HCT116 (cell line): ENCODE measurements at regions not wholly inside any gene's neighbourhood (a gene's known extent, or its start where the extent isn't known, plus 50 kb on each side); places are given as distances from the start of the nearest gene placed in this dataset.

Experiments used
- ATAC-seq: fragments of 200-7000 bp; cut with Tn5 transposase; 2 replicates; pipeline ENCODE4 v1.9.1; 2020; ENCODE audit warnings: mild to moderate bottlenecking, moderate library complexity
- BruUV-seq: library from RNA; stranded (reverse); fragments of 400-500 nt; replicated peaks from 2 replicates; lab custom pipeline; 2021; lab: Mats Ljungman, UMichigan
- CTCF ChIA-PET: fragments of 300-600 bp; sonication (Branson Sonifier 250); formaldehyde crosslinking; loops from one replicate; lab custom pipeline; 2021; ENCODE audit warnings: antibody characterized with exemption; lab: Charles Lee
- POLR2A ChIA-PET: fragments of 300-600, 350-600 bp; sonication (Branson Sonifier 250); formaldehyde crosslinking; loops from one replicate; lab custom pipeline; 2021; ENCODE audit warnings: antibody characterized with exemption; lab: Charles Lee
- RAD21 ChIA-PET, 2 experiments: fragments of 300-600 bp; sonication (Branson Sonifier 250); formaldehyde crosslinking; loops; one replicate each; lab custom pipeline; 2023; ENCODE audit warnings: low total read pairs in 2 of 2; ENCODE audit not compliant: uncharacterized antibody in 2 of 2, unreplicated experiment in 2 of 2, low non-redundant PET in 1 of 2; lab: Charles Lee
- DNase-seq: peaks from one replicate; pipeline ENCODE4 v3.0.0-alpha.2; 2010; ENCODE audit warnings: low read depth, low spot score
- H2AFZ ChIP-seq: fragments of 200-600 bp; shearing (Covaris generic), sonication (generic); 2 replicates; pipeline ENCODE4 v1.6.1; 2017; ENCODE audit warnings: low read depth, mixed run types, mixed read lengths, antibody characterized with exemption, low read length; ENCODE audit not compliant: poor library complexity, severe bottlenecking
- H3K27ac ChIP-seq: 2 replicates; pipeline ENCODE4 v1.5.1; 2012; ENCODE audit warnings: low read depth, low read length
- H3K27me3 ChIP-seq: fragments of 200-600 bp; sonication (generic); 2 replicates; pipeline ENCODE4 v1.6.1; 2016; ENCODE audit warnings: mixed run types, low read length, mixed read lengths; ENCODE audit not compliant: insufficient read depth
- H3K36me3 ChIP-seq, 2 experiments: fragments of 200-500 bp in 1 of 2; fragments of 200-600 bp in 1 of 2; sonication (Bioruptor generic) in 1 of 2; sonication (generic) in 1 of 2; 2 replicates each; pipeline versions ENCODE4 v1.5.1 to v1.6.1; 2014 to 2016; ENCODE audit warnings: low read length in 2 of 2, inconsistent platforms in 1 of 2, mixed read lengths in 1 of 2, mixed run types in 1 of 2; ENCODE audit not compliant: insufficient read depth in 2 of 2, control insufficient read depth in 1 of 2
- H3K4me1 ChIP-seq, 2 experiments: fragments of 200-600 bp in 1 of 2; sonication (generic) in 1 of 2; 2 replicates each; pipeline versions ENCODE4 v1.5.1 to v1.6.1; 2012 to 2017; ENCODE audit warnings: low read length in 2 of 2, inconsistent platforms in 1 of 2, mild to moderate bottlenecking in 1 of 2, mixed read lengths in 1 of 2, mixed run types in 1 of 2, moderate library complexity in 1 of 2; ENCODE audit not compliant: insufficient read depth in 2 of 2, control insufficient read depth in 1 of 2
- H3K4me2 ChIP-seq: fragments of 200-600 bp; sonication (generic); 2 replicates; pipeline ENCODE4 v1.6.1; 2017; ENCODE audit warnings: mixed run types, low read length, mixed read lengths
- H3K4me3 ChIP-seq, 2 experiments: fragments of 200-600 bp in 1 of 2; sonication (generic) in 1 of 2; replicated peaks in 1 of 2; 2 replicates each; pipeline ENCODE4 v1.5.1; 2011 to 2016; ENCODE audit warnings: low read length in 2 of 2, control low read depth in 1 of 2, low read depth in 1 of 2, mild to moderate bottlenecking in 1 of 2, mixed read lengths in 1 of 2, mixed run types in 1 of 2
- H3K79me2 ChIP-seq: fragments of 200-600 bp; sonication (generic); 2 replicates; pipeline ENCODE4 v1.6.1; 2017; ENCODE audit warnings: mild to moderate bottlenecking, mixed run types, low read length, moderate library complexity, mixed read lengths; ENCODE audit not compliant: insufficient read depth
- H3K9ac ChIP-seq: fragments of 200-600 bp; sonication (generic); 2 replicates; pipeline ENCODE4 v1.6.1; 2016; ENCODE audit warnings: low read length, mixed read lengths
- H3K9me2 ChIP-seq: fragments of 200-600 bp; sonication (generic), shearing (Covaris generic); 2 replicates; pipeline ENCODE4 v1.6.1; 2017; ENCODE audit warnings: mixed run types, mild to moderate bottlenecking, moderate library complexity; ENCODE audit not compliant: insufficient read depth
- H3K9me3 ChIP-seq, 2 experiments: fragments of 200-500 bp in 1 of 2; fragments of 200-600 bp in 1 of 2; sonication (Bioruptor generic) in 1 of 2; sonication (generic) in 1 of 2; 2 replicates each; pipeline ENCODE4 v1.6.1; 2014 to 2017; ENCODE audit warnings: low read length in 2 of 2, mixed read lengths in 2 of 2, inconsistent platforms in 1 of 2, low read depth in 1 of 2, mild to moderate bottlenecking in 1 of 2, mixed run types in 1 of 2, moderate library complexity in 1 of 2; ENCODE audit not compliant: control insufficient read depth in 1 of 2, insufficient read depth in 1 of 2
- H4K20me1 ChIP-seq: fragments of 200-600 bp; sonication (generic), shearing (Covaris generic); 2 replicates; pipeline ENCODE4 v1.6.1; 2017; ENCODE audit warnings: mixed run types, mild to moderate bottlenecking, moderate library complexity; ENCODE audit not compliant: insufficient read depth
- ATF3 ChIP-seq: IDR thresholded peaks from 2 replicates; pipeline ENCODE4 v1.6.1; 2012
- CBX3 ChIP-seq: IDR thresholded peaks from 2 replicates; pipeline ENCODE4 v1.6.1; 2012; ENCODE audit warnings: low read depth
- EGR1 ChIP-seq: IDR thresholded peaks from 2 replicates; pipeline ENCODE4 v1.6.1; 2012; ENCODE audit warnings: low read depth
- EZH2 ChIP-seq: fragments of 200-600 bp; sonication (generic); IDR thresholded peaks from 2 replicates; pipeline ENCODE4 v1.6.1; 2017; ENCODE audit warnings: antibody characterized with exemption, mixed run types
- EZH2phosphoT487 ChIP-seq: fragments of 200-600 bp; IDR thresholded peaks from 2 replicates; pipeline ENCODE4 v1.6.1; 2018; ENCODE audit warnings: antibody characterized with exemption, borderline replicate concordance
- JUND ChIP-seq: IDR thresholded peaks from 2 replicates; pipeline ENCODE4 v1.6.1; 2012
- POLR2A ChIP-seq: IDR thresholded peaks from 2 replicates; pipeline ENCODE4 v1.7.0; 2011; ENCODE audit warnings: borderline replicate concordance; ENCODE audit not compliant: insufficient read depth, insufficient read length; ENCODE audit errors: extremely low read depth
- POLR2AphosphoS5 ChIP-seq: IDR thresholded peaks from 2 replicates; pipeline ENCODE4 v1.6.1; 2011; ENCODE audit warnings: mild to moderate bottlenecking, low read depth, low read length, moderate library complexity
- RAD21 ChIP-seq: IDR thresholded peaks from 2 replicates; pipeline ENCODE4 v1.6.1; 2012; ENCODE audit warnings: low read depth, mild to moderate bottlenecking
- REST ChIP-seq: IDR thresholded peaks from 2 replicates; pipeline ENCODE4 v1.6.1; 2012; ENCODE audit warnings: low read depth
- SIN3A ChIP-seq: IDR thresholded peaks from 2 replicates; pipeline ENCODE4 v1.6.1; 2012; ENCODE audit warnings: low read depth
- SP1 ChIP-seq: IDR thresholded peaks from 2 replicates; pipeline ENCODE4 v1.6.1; 2012; ENCODE audit warnings: low read depth
- SRF ChIP-seq: IDR thresholded peaks from 2 replicates; pipeline ENCODE4 v1.6.1; 2012; ENCODE audit warnings: low read depth
- YY1 ChIP-seq: IDR thresholded peaks from 2 replicates; pipeline ENCODE4 v1.6.1; 2011; ENCODE audit warnings: low read length, low read depth, moderate library complexity, mild to moderate bottlenecking; ENCODE audit not compliant: insufficient replicate concordance; ENCODE audit errors: extremely low read depth
- ZBTB33 ChIP-seq: IDR thresholded peaks from 2 replicates; pipeline ENCODE4 v1.6.1; 2011; ENCODE audit warnings: mild to moderate bottlenecking, low read length, moderate library complexity; ENCODE audit not compliant: insufficient replicate concordance; ENCODE audit errors: extremely low read depth
- ZFX ChIP-seq: fragments of 450-650 bp; IDR thresholded peaks from 2 replicates; pipeline ENCODE4 v1.6.1; 2017
- intact Hi-C: fragments of 100-400 bp; cut with micrococcal nuclease; formaldehyde crosslinking; loops from 2 replicates; pipeline ENCODE4 v1.10.0; 2022
- TF ChIP-seq, protein P1 (sequence below), 3 experiments: fragments of 200-600 bp in 1 of 3; sonication (generic) in 1 of 3; IDR thresholded peaks in 2 of 3; conservative IDR thresholded peaks in 1 of 3; 2 replicates each; pipeline ENCODE4 v1.5.1; 2012 to 2017; ENCODE audit warnings: low read depth in 2 of 3, low read length in 2 of 3, antibody characterized with exemption in 1 of 3, borderline replicate concordance in 1 of 3, control low read depth in 1 of 3, mild to moderate bottlenecking in 1 of 3, mixed read lengths in 1 of 3, mixed run types in 1 of 3, moderate library complexity in 1 of 3; ENCODE audit not compliant: insufficient read depth in 1 of 3
- TF ChIP-seq, protein P2 (sequence below): IDR thresholded peaks from 2 replicates; pipeline ENCODE4 v1.6.1; 2012

- H3K27ac ChIP-seq: no peak overlapping the region
- no peak overlapping the region for H3K4me3 ChIP-seq
- no peak for DNase-seq
- no peak for TF ChIP-seq REST
- TF ChIP-seq ZFX: no peak
- TF ChIP-seq POLR2AphosphoS5: no peak
- no peak for TF ChIP-seq SP1
- TF ChIP-seq EZH2: no peak
- no peak for TF ChIP-seq EZH2phosphoT487
- no peak for TF ChIP-seq CBX3
- TF ChIP-seq JUND: no peak
- TF ChIP-seq POLR2A: no peak
- TF ChIP-seq RAD21: no peak
- no peak for TF ChIP-seq EGR1
- TF ChIP-seq SRF: no peak
- no peak for TF ChIP-seq YY1
- TF ChIP-seq, protein P1, sequence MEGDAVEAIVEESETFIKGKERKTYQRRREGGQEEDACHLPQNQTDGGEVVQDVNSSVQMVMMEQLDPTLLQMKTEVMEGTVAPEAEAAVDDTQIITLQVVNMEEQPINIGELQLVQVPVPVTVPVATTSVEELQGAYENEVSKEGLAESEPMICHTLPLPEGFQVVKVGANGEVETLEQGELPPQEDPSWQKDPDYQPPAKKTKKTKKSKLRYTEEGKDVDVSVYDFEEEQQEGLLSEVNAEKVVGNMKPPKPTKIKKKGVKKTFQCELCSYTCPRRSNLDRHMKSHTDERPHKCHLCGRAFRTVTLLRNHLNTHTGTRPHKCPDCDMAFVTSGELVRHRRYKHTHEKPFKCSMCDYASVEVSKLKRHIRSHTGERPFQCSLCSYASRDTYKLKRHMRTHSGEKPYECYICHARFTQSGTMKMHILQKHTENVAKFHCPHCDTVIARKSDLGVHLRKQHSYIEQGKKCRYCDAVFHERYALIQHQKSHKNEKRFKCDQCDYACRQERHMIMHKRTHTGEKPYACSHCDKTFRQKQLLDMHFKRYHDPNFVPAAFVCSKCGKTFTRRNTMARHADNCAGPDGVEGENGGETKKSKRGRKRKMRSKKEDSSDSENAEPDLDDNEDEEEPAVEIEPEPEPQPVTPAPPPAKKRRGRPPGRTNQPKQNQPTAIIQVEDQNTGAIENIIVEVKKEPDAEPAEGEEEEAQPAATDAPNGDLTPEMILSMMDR (IDR thresholded peaks at IDR 0.05 in 2 of 3, conservative IDR thresholded peaks at IDR 0.05 in 1 of 3; ENCODE audit: borderline replicate concordance in 1 of 3, insufficient read depth in 1 of 3, low read depth in 2 of 3, low read length in 2 of 3): no peak
- TF ChIP-seq ZBTB33: no peak
- no peak for TF ChIP-seq ATF3
- TF ChIP-seq, protein P2, sequence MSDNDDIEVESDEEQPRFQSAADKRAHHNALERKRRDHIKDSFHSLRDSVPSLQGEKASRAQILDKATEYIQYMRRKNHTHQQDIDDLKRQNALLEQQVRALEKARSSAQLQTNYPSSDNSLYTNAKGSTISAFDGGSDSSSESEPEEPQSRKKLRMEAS: no peak
- TF ChIP-seq SIN3A: no peak
- no TSS peak for BruUV-seq
- no peak overlapping the region for H3K4me2 ChIP-seq
- H3K9ac ChIP-seq: no peak overlapping the region
- CTCF ChIA-PET: no interaction called here
- no peaks in the 10 kb centered on the region for H3K4me1 ChIP-seq
- no peaks in the 10 kb centered on the region for H3K9me2 ChIP-seq
- peaks cover 12 to 35% of the 10 kb centered on the region in 2 experiments; a peak in 3 of 4 replicates for H3K9me3 ChIP-seq
- POLR2A ChIA-PET: no interaction called here
- no peak for ATAC-seq
- RAD21 ChIA-PET: no interaction called here
- H4K20me1 ChIP-seq: no peaks in the 10 kb centered on the region
- H3K79me2 ChIP-seq: no peaks in the 10 kb centered on the region
- no peak overlapping the region for H2AFZ ChIP-seq
- H3K27me3 ChIP-seq: no peaks in the 10 kb centered on the region
- intact Hi-C loops: no loop called here
- H3K36me3 ChIP-seq: no peaks in the 10 kb centered on the region
These were observed 668.3 kb upstream of the ADGRB3 start for GRCh38 chr6:67966830-67967229.
